HG02610 (cell line): ENCODE measurements at regions not wholly inside any gene's neighbourhood (a gene's known extent, or its start where the extent isn't known, plus 50 kb on each side); places are given as distances from the start of the nearest gene placed in this dataset.
"Not testable (repeated sequence)": the region's sequence is repeated elsewhere in the genome, so short reads cannot be mapped to it uniquely, and the experiment has no call there.

Experiments used
- ATAC-seq: cut with Tn5 transposase; IDR thresholded peaks from one replicate; pipeline ENCODE4 v1.9.1; 2021; ENCODE audit warnings: mild to moderate bottlenecking, moderate library complexity; ENCODE audit not compliant: unreplicated experiment

DNA sequence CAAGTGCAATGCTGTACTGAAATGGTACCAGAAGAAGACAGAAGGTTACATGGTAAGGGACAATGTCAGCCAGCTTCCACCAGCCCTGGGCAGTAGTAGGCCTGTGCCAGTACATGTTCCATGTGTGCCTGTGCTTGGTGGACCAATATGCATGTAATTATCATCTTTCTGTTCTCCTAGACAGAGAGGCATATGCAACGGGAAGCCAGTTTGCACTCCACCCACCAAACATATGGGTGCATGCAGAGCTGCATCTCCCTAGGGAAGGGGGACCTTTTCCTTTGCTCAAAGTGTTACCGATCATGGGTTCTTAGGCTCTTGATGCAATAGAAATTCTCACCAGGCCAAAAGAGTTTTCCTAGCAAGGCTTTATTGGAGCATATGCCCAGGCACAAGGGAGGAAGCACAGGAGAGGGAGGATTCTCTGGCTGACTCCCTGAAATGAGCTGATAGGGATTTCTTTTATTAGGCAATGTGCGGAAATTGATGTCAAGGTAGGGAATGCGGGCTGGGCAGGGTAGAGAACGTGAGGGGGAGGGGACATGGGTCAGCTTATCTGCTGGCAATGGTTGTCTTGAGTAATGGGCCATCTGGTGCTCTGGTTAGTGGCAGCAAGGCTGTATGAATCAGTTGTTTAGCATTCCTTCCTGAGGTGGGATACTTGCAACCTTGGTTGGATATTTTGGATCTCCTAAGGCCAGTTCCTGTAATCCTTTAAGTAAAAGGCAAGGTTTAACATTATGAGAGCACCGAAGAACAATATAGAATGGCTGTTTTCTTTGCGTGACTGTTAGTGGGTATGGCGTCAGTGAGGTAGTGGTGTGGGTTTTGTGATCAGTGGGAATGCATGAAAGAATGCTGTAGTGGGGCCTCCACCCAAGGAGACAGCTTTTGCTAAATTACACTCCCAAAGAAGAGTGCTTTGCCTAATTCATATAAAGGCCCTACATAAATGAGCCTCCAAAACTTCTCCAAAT is 102.5 kb downstream of the CDRT15L2 start:
- not testable (repeated sequence) for ATAC-seq

DNA sequence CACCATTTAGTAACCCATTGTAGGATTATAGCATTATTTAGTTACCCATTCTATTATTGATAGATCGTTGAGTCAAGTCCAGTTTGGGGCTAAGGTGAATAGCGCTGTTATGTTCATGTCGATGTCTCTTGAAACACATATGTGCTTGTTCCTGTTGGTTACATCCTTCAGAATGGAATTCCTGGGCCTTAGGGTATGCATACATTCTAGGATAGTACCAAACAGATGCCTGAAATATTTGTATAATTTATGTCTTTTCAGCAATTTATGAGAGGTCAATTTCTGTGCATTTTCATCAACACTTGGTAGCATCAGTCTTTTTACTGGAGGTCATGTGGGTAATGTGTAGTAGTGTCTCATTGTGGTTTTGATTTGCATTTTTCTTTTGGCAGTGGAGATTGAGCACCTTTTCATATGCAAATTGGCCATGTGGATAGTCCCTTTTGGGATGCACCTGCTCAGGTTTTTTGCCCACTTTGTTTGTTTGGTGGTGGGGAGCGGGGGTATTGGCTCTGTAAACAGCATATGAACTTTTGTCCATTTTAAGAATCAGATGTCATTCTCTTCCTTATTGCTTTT is 104.2 kb downstream of the CDRT15L2 start:
- not testable (repeated sequence) for ATAC-seq

DNA sequence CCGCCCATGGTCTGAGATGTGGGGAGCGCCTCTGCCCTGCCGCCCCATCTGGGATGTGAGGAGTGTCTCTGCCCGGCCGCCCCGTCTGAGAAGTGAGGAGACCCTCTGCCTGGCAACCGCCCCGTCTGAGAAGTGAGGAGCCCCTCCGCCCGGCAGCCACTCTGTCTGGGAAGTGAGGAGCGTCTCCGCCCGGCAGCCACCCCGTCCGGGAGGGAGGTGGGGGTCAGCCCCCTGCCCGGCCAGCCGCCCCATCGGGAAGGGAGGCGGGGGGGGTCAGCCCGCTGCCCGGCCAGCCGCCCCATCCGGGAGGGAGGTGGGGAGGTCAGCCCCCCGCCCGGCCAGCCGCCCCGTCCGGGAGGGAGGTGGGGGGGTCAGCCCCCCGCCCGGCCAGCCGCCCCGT is 105.5 kb downstream of the CDRT15L2 start:
- not testable (repeated sequence) for ATAC-seq

- not testable (repeated sequence) for ATAC-seq
Observed at GRCh38 chr17:20687584-20687983, 108.1 kb downstream of the CDRT15L2 start.

DNA sequence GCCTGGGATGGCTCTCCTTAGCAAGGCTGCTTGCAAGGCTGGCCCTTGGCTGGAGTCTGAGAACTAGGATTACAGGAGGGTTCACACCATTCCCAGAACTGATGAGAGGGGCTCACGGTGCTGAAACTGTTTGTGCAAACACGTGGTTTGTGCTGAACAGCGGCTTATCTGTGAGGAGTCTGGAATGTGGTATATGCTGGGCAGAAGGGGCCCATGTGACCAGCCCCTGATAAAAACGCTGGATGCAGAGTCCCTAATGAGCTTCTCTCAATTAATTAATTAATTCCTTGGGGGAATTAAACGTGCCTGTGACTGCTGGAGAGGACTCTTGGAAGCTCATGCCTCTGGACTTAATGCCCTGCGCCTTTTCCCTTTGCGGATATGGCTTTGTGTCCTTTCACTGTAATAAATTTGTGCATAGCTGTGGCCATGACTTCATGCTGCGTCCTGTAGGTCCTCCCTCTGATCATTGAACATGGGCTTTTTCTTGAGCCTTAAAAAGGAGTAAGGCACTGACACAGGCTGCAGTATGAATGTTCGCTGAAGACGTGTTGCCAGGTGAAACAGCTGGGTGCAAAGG is 109.7 kb downstream of the CDRT15L2 start:
- ATAC-seq = not testable (repeated sequence)

- ATAC-seq = not testable (repeated sequence)
Observed at GRCh38 chr17:20692706-20693105, 113.2 kb downstream of the CDRT15L2 start.

DNA sequence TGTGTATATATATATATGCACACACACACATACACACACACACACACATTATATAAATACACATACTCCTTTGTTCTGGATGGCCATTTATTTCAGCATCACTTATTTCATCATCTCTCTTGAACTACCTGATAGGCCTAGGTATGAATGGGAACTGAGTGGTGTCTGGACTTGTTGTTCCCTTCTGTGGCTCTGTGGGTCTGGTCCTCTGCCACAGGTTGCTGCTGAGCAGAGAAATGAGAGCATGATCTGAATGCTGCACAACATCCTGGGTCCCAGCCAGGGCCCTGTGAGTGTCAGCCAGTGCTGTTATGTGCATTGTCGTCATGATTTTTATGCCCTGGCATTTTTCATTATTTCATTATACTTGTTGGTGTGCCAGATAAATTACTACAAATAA is 116.3 kb downstream of the CDRT15L2 start:
- ATAC-seq = not testable (repeated sequence)

DNA sequence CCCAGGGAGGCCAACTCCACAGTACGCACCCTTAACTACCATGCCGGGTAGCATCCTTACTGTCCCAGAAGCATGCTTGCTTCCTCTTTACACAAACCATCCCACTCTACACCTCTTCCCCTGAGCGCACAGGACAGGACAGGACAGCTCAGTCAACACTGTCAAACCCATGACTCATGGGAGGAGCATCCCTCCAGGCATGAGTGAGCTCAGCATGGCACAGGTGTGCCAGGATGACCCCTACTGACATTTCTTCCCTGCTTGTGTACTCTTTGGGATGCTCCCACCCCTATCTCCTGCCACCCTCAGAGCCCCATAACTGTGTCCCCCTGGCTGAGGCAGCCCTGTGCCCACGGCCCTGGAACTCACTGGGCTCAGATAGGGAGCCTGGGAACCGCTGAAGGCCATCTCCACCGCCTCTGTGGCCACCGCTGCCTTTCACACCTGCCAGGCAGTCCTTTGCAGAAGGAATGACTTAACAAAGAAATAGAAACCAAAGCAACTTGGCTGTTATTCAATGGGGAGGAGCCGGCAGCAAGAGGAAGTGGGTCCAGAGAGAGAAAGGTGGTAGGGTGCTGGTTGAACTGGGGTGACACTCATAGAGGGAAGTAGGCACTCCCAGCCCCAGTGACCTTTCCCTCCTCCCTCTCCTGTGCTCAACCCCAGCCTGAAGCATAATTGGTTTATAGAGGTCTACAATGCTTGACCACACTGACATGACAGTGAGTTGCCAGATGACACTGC is 119.1 kb downstream of the CDRT15L2 start:
- peak; percentile 78 for ATAC-seq

DNA sequence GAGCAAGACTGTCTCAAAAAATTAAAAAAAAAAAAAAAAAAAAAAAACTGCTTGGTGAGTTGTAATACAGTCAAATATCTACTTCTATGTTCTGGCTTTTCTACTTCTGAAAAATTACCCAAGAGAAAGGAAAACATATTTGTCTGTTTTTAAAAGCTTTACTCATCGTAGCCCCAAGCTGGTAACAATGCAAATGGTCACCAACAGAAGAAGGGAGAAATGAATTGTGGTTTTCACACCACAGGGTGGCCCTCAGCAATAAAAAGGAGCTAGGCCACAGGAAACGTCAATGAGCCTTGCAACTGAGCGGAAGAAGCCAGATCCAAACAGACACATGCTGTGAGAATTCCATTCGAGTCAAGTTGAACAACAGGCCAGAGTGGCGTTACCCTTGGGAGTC is 121.0 kb downstream of the CDRT15L2 start:
- ATAC-seq = not testable (repeated sequence)

DNA sequence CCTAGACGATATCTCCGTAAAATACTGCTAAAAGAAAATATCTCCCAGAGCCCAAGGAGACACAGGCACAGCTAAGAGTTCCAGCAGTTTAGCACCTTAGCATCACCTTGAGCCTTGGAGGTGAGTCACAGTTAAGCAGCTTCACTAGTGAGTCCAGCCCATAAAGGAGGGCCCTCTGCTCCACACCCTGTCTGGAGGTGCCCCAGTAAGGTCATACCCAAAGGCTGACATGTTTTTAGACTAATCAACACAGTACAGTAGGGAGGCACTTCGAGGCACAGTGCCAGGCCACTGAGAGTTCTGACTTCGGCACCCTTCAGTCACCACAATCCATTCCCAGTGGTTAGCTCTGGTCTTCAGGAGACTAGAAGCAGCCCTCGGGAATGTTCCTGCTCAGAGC is 121.8 kb downstream of the CDRT15L2 start:
- ATAC-seq = not testable (repeated sequence)

DNA sequence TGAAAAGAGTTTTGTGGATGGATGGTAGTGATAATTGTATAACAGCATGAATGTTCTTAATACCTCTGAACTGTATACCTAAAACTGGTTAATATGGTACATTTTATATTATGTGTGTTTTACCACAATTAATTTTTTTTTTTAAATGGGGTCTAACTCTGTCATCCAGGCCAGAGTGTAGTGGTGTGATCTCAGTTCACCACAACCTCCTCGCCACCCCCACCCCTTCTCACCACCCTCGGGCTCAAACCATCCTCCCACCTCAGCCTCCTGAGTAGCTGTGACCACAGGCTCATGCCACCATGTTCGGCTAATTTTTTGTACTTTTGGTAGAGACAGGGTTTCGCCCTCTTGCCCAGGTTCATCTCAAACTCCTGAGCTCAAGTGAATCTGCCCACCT is 123.2 kb downstream of the CDRT15L2 start:
- ATAC-seq = no peak

GRCh38 chr17:20703781-20704180 is 124.3 kb downstream of the CDRT15L2 start:
- no peak for ATAC-seq

DNA sequence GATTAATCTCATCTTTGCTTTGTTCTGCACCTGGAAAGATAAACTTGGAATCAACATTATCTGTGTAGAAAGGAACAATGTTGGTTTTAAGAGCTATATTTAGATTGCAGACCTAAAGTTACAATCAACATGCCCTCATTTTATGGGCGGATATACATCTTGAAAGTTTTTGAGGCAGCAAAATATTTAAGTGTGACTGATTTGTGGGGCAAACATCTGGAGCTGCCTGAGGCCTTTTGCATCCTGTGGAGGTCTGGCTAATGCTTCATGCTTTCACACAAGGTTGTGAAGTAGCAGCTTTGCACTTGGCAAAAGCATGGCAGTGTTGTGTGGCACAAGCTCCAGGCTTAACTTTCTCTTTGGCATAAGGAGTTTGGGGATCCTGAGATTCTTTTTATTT is 125.7 kb downstream of the CDRT15L2 start:
- ATAC-seq = not testable (repeated sequence)

GRCh38 chr17:20706751-20707373 is 127.3 kb downstream of the CDRT15L2 start:
- ATAC-seq = no peak

DNA sequence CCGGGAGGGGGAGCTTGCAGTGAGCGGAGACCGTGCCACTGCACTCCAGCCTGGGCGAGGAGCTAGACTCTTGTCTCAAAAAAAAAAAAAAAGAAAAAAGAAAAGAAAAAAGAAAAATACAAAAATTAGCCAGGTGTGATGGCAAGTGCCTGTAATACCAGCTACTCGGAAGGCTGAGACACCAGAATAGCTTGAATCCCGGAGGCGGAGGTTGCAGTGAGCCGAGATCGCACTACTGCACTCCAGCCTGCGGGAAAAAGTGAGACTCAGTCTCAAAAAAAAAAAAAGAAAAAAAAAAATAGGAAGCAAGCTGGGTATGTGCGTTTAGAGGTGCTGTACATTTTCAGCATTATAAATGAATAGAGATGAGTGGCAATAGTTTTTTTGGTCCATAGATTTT is 129.3 kb downstream of the CDRT15L2 start:
- ATAC-seq = not testable (repeated sequence)

- ATAC-seq = not testable (repeated sequence)
Observed at GRCh38 chr17:20716481-20716880, 137.0 kb downstream of the CDRT15L2 start.

DNA sequence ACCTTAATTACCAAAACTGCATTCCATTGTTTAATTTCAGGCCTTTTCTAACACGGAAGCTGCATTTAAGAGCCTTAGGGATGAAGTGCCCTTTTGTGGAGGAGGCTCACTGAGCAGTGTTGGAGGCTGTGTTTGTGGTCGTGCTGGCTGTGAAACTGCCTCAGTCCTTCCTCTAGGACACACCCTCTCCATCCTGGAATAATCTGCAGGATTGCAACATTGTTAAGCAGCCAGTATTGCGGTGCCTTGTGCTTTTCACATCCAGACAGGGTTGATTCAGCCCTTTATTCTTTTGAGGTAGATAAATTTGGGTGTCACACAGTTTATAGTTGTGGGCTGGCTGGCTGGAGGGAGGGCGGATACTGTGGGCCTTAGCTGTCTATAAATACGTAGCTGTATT is 141.6 kb downstream of the CDRT15L2 start:
- ATAC-seq = no peak

- ATAC-seq = not testable (repeated sequence)
Observed at GRCh38 chr17:20724391-20724790, 144.9 kb downstream of the CDRT15L2 start.

DNA sequence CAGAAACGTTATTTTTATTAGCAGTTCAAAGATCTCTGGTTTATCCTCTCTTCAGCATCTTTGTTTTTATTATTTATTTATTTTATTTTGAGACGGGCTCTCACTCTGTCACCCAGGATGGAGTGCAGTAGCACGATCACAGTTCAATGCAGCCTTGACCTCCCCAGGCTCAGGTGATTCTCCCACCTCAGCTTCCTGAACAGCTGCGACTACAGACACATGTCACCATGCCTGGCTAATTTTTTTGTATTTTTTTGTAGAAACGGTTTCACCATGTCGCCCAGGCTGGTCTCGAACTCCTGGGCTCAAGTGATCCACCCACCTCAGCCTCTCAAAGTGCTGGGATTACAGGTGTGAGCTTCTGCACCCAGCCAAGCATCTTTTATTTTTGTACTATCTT is 147.7 kb downstream of the CDRT15L2 start:
- not testable (repeated sequence) for ATAC-seq

DNA sequence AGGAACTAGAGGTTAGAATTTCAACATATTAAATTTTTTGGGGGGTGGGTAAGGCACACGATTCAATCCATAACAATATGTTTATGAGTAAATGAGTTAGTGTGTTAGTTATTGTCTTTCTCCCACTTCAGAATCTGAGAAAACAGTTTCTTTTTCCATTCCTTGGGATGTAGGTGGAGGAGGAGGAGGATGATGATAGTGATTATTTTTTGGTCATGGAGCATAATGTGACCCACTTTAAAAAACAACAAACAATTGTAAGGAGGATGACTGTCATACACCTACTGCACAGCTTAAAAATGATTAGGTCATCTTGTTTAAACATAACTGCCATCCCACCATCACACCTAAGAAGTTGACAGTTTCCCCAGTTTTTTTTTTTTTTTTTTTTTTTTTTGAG is 148.7 kb downstream of the CDRT15L2 start:
- ATAC-seq = no peak
